Uterus (tissue), 3 donors: ENCODE measurements at regions not wholly inside any gene's neighbourhood (a gene's known extent, or its start where the extent isn't known, plus 50 kb on each side); places are given as distances from the start of the nearest gene placed in this dataset.
"Not testable (repeated sequence)": the region's sequence is repeated elsewhere in the genome, so short reads cannot be mapped to it uniquely, and the experiment has no call there.

Experiments used
- DNase-seq, 2 donors: peaks; one replicate each; pipeline ENCODE4 v3.0.0-alpha.2; 2019 to 2020
- H3K27ac ChIP-seq, 2 donors: fragments of 200-600 bp; sonication (generic); 1 replicate in 1 of 2; 2 replicates in 1 of 2; pipeline ENCODE4 v1.5.1; 2016 to 2018
- H3K27me3 ChIP-seq, 2 donors: fragments of 200-600 bp; sonication (generic); one replicate each; pipeline ENCODE4 v1.5.1; 2018 to 2019; ENCODE audit warnings: control low read depth in 1 of 2
- H3K36me3 ChIP-seq, 2 donors: fragments of 200-600 bp; sonication (generic); one replicate each; pipeline ENCODE4 v1.5.1; 2019; ENCODE audit warnings: control low read depth in 1 of 2
- H3K4me1 ChIP-seq, 2 donors: fragments of 200-600 bp; sonication (generic); one replicate each; pipeline ENCODE4 v1.5.1; 2018 to 2019; ENCODE audit warnings: control low read depth in 1 of 2
- H3K4me3 ChIP-seq, 2 donors: fragments of 200-600 bp; sonication (generic); 1 replicate in 1 of 2; 2 replicates in 1 of 2; pipeline ENCODE4 v1.5.1; 2018 to 2019; ENCODE audit warnings: mild to moderate bottlenecking in 1 of 2
- H3K9me3 ChIP-seq, 2 donors: fragments of 200-600 bp; sonication (generic); one replicate each; pipeline ENCODE4 v1.5.1; 2019; ENCODE audit warnings: control low read depth in 1 of 2
- CTCF ChIP-seq, 4 experiments: fragments of 200-600 bp in 2 of 4; fragments of 450-650 bp in 2 of 4; sonication (generic) in 2 of 4; IDR thresholded peaks; one replicate each; pipeline ENCODE4 v1.5.1; 2016 to 2019; ENCODE audit warnings: antibody characterized with exemption in 4 of 4, mild to moderate bottlenecking in 2 of 4, moderate library complexity in 1 of 4
- POLR2A ChIP-seq, 2 donors: fragments of 450-650 bp; IDR thresholded peaks; one replicate each; pipeline ENCODE4 v1.6.1; 2016; ENCODE audit warnings: antibody characterized with exemption in 2 of 2, mild to moderate bottlenecking in 1 of 2, moderate library complexity in 1 of 2
- intact Hi-C: fragments of 100-400 bp; cut with DNase I; formaldehyde crosslinking; loops from one replicate; pipeline ENCODE4 v1.15.1; 2023; ENCODE audit warnings: low total_unique reads
- donor health status: DM: yes; HTN: yes; CAD: no.

GRCh38 chr1:239125027-239125426, 261.3 kb upstream of the CHRM3 start:
- intact Hi-C loops = no loop called here
- no peaks in the 10 kb centered on the region for H3K9me3 ChIP-seq
- TF ChIP-seq CTCF (IDR thresholded peaks at IDR 0.05) = no peak
- TF ChIP-seq POLR2A (IDR thresholded peaks at IDR 0.05) = no peak

GRCh38 chr1:239123260-239123659, 263.1 kb upstream of the CHRM3 start:
- no peak for DNase-seq
- H3K27ac ChIP-seq = no peak overlapping the region
- H3K4me3 ChIP-seq = no peak overlapping the region
- H3K4me1 ChIP-seq = no peaks in the 10 kb centered on the region
- intact Hi-C loops = no loop called here
- H3K36me3 ChIP-seq = no peaks in the 10 kb centered on the region
- no peaks in the 10 kb centered on the region for H3K9me3 ChIP-seq
- no peak for TF ChIP-seq POLR2A (IDR thresholded peaks at IDR 0.05)
- no peak for TF ChIP-seq CTCF (IDR thresholded peaks at IDR 0.05)
- H3K27me3 ChIP-seq = no peaks in the 10 kb centered on the region

More at GRCh38 chr1:239125027-239125426, 261.3 kb upstream of the CHRM3 start:
- no peaks in the 10 kb centered on the region for H3K36me3 ChIP-seq
- no peak for DNase-seq
- H3K4me1 ChIP-seq = no peaks in the 10 kb centered on the region
- no peaks in the 10 kb centered on the region for H3K27me3 ChIP-seq
- H3K4me3 ChIP-seq = no peak overlapping the region
- H3K27ac ChIP-seq = no peak overlapping the region

GRCh38 chr1:239112101-239112935, 274.1 kb upstream of the CHRM3 start:
- Histone ChIP-seq H3K9me3 (no peaks in the 10 kb centered on the region), H3K27ac (no peak overlapping the region), H3K4me1 (no peaks in the 10 kb centered on the region), H3K36me3 (no peaks in the 10 kb centered on the region), H3K4me3 (no peak overlapping the region), H3K27me3 (no peaks in the 10 kb centered on the region)
- DNase-seq = no peak
- TF ChIP-seq CTCF (IDR thresholded peaks at IDR 0.05) (no peak), POLR2A (IDR thresholded peaks at IDR 0.05) (no peak)
- intact Hi-C loops = no loop called here

- no peaks in the 10 kb centered on the region for H3K4me1 ChIP-seq
- no peak overlapping the region for H3K27ac ChIP-seq
Observed at GRCh38 chr1:239107676-239108075, 278.7 kb upstream of the CHRM3 start.

GRCh38 chr1:239106689-239107088, 279.7 kb upstream of the CHRM3 start:
- H3K27me3 ChIP-seq, H3K36me3 ChIP-seq, H3K4me1 ChIP-seq, H3K9me3 ChIP-seq, DNase-seq, H3K27ac ChIP-seq, H3K4me3 ChIP-seq, intact Hi-C loops: not testable (repeated sequence)

More at GRCh38 chr1:239107676-239108075, 278.7 kb upstream of the CHRM3 start:
- no peak overlapping the region for H3K4me3 ChIP-seq
- H3K27me3 ChIP-seq = no peaks in the 10 kb centered on the region
- intact Hi-C loops = no loop called here
- TF ChIP-seq POLR2A (IDR thresholded peaks at IDR 0.05) (no peak), CTCF (IDR thresholded peaks at IDR 0.05) (no peak)
- no peaks in the 10 kb centered on the region for H3K36me3 ChIP-seq
- no peak for DNase-seq
- no peaks in the 10 kb centered on the region for H3K9me3 ChIP-seq
